Stimulated activated CD8-positive, alpha-beta memory T cell treated with anti-CD3 and anti-CD28 coated beads, Interleukin-15, amount 100 ng/mL, for 48 hours (primary cell): ENCODE measurements at regions not wholly inside any gene's neighbourhood (a gene's known extent, or its start where the extent isn't known, plus 50 kb on each side); places are given as distances from the start of the nearest gene placed in this dataset.
A peak's percentile ranks its signal among the peaks of the same experiment; 100 is the strongest.

Experiments
- DNase-seq, 2 donors: peaks; one replicate each; pipeline ENCODE4 v3.0.0-alpha.2; 2020; ENCODE audit warnings: low read depth in 2 of 2

DNA sequence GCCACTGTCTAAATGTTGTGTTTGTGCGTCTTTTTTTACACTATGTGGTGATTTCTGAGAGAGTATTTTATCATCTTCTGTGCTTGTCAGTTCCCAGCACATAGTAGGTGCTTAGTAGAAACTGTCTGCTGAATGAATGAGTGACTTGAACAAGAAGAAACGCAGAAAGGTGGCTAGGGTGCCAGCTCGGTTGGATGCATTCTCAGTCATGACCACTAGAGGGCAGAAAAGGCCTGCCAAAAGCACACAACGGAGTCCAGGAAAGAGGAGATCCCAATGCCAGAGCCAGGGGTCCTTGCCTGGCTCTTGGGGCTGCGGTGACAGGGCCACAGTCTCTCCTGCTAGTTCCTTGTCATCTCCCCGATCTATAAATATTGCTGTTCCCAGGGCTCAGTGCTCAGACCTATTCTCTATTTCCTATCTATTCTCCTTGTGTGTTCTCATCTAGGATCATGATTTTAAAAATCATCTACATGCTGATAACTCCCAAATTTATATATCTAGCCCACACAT, 57.3 kb upstream of the CCL1 start:
- DNase-seq = peak; percentile 8 to 22

DNA sequence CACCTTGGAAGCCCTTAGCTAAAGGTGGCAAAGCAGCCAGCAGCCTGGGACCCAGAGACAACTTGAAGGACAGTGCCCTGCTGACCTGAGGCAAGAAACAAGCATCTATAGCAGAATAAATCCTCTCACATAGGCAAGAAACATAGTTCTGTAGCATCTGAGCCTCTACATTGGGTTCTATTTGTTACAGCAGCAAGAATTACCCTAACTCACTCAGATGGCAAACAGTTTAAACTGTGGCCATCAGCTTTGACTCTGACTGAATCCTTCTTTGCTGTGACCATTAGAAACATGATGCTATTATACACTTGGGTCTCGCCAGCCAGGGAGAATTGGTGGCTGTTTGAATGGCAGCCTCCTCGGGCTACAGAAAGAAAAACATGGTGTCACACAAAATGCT, 53.1 kb upstream of the CCL1 start:
- no peak for DNase-seq

DNA sequence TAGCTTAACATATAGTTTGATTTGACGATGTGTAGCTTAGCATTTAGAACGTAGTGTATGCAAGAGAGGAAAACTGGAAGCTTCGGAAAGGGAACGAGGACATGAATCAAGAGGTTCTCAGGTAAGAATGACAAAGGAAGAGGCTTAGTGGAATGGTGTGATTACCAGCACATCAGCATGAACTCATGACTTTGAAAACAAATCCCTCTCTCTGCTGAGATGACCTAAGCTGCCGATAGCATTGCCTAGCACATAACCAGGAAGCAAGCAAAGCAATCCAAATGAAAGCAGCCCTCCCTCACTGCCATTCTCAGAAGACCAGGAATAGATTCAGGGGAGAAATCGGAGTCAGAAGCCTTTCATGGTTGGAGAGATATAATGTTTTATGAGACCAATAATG, 51.3 kb upstream of the CCL1 start:
- no peak for DNase-seq

DNA sequence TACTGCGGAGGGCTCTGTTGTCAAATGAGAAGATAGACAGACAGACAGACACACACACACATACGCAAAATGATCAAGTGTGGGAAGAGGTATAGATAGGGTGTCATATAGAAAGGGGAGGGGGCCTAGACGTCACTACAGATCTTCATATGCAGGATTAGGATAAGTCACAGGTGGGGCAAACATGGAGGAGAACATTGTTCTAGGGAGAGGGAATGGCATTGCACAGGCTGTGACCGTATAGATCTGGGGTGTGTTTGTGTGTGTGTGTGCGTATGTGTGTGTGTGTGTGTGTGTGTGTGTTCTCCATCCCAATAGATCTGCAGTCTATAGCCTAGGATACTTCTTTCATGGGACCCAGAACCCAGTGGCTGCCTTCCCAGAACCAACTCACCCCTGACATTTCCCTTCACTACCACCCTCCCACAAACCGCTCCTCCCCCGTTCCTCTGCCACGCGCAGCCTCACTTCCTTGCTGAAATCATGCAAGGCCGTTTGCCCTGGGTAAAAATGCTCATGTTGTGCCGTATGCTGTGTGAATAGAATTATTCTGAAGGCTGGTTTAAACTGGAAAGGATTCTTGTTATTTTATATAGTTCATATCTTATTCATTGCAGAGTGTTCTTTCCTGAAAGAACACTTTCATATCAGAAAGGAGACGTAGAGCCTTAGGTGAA, 50.5 kb upstream of the CCL1 start:
- no peak for DNase-seq

DNA sequence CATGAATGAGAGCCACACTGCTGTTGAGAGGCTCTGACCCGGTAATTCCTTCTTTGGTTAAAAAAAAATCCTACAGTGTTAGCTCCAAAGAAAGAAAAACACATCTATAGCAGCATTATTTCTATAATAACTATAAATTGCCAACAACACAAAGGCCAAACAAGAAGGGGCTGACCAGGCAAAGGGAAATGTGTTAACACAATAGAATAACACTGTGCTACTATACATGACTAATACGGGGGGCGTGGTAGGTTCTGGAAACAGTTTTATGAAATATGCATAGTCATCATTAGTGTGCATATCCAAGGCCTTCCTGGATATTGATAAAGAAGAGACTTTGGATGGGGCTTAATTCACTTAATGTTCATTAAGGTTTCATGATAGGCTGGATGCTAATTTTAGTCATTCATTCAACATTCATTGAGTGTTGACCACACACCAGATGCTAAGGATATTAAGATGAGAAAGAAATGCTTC, 50.0 kb upstream of the CCL1 start:
- DNase-seq = no peak
